GM23338 (cell line): ENCODE measurements at regions not wholly inside any gene's neighbourhood (a gene's known extent, or its start where the extent isn't known, plus 50 kb on each side); places are given as distances from the start of the nearest gene placed in this dataset.
A peak's percentile ranks its signal among the peaks of the same experiment; 100 is the strongest.

Source experiments
- ATAC-seq: fragments of 200-7000 bp; cut with Tn5 transposase; 3 replicates; pipeline ENCODE4 v1.9.1; 2020
- DNase-seq: peaks from one replicate; pipeline ENCODE4 v3.0.0-alpha.2; 2015; ENCODE audit warnings: low spot score
- H2AFZ ChIP-seq: fragments of 200-600 bp; sonication (generic); 2 replicates; pipeline ENCODE4 v1.8.0; 2016; ENCODE audit warnings: antibody characterized with exemption, mild to moderate bottlenecking, moderate library complexity
- H3F3A ChIP-seq: fragments of 200-600 bp; sonication (generic); replicated peaks from 2 replicates; pipeline ENCODE4 v1.8.0; 2017; ENCODE audit warnings: antibody characterized with exemption, mixed run types, low read depth
- H3K27ac ChIP-seq: fragments of 200-600 bp; sonication (generic); 2 replicates; pipeline ENCODE4 v1.6.1; 2016; ENCODE audit warnings: low read depth
- H3K27me3 ChIP-seq: fragments of 200-600 bp; sonication (generic); 2 replicates; pipeline ENCODE4 v1.8.0; 2016; ENCODE audit warnings: mild to moderate bottlenecking, mixed run types, moderate library complexity; ENCODE audit not compliant: insufficient read depth
- H3K36me3 ChIP-seq: fragments of 200-600 bp; sonication (generic); 2 replicates; pipeline ENCODE4 v1.8.0; 2016; ENCODE audit warnings: mild to moderate bottlenecking; ENCODE audit not compliant: insufficient read depth
- H3K4me1 ChIP-seq: fragments of 200-600 bp; sonication (generic); 2 replicates; pipeline ENCODE4 v1.8.0; 2016; ENCODE audit warnings: mild to moderate bottlenecking, moderate library complexity; ENCODE audit not compliant: insufficient read depth
- H3K4me2 ChIP-seq: fragments of 200-600 bp; sonication (generic); 2 replicates; pipeline ENCODE4 v1.7.1; 2017; ENCODE audit warnings: mixed run types
- H3K4me3 ChIP-seq: fragments of 200-600 bp; sonication (generic); 2 replicates; pipeline ENCODE4 v1.6.1; 2016; ENCODE audit warnings: mixed run types
- H3K79me2 ChIP-seq: fragments of 200-600 bp; sonication (generic); replicated peaks from 2 replicates; pipeline ENCODE4 v1.8.0; 2017; ENCODE audit warnings: mild to moderate bottlenecking; ENCODE audit not compliant: insufficient read depth
- H3K9me2 ChIP-seq: fragments of 200-600 bp; sonication (generic); 2 replicates; pipeline ENCODE4 v1.8.0; 2017; ENCODE audit not compliant: insufficient read depth
- H4K20me1 ChIP-seq: fragments of 200-600 bp; sonication (generic); replicated peaks from 2 replicates; pipeline ENCODE4 v1.8.0; 2017; ENCODE audit warnings: mild to moderate bottlenecking; ENCODE audit not compliant: insufficient read depth
- H3K27ac Mint-ChIP-seq: 2 replicates; pipeline ENCODE4 v1.8.0; 2020; ENCODE audit warnings: inconsistent platforms, mild to moderate bottlenecking, moderate library complexity, mixed read lengths
- H3K27me3 Mint-ChIP-seq: 3 replicates; pipeline ENCODE4 v1.8.0; 2022; ENCODE audit warnings: low read depth, mild to moderate bottlenecking, moderate library complexity, mixed read lengths, inconsistent platforms; ENCODE audit not compliant: insufficient read depth, poor library complexity
- H3K36me3 Mint-ChIP-seq: 3 replicates; pipeline ENCODE4 v1.8.0; 2021; ENCODE audit warnings: low read depth, mild to moderate bottlenecking, inconsistent platforms, moderate library complexity, mixed read lengths
- H3K4me1 Mint-ChIP-seq: 3 replicates; pipeline ENCODE4 v1.8.0; 2020; ENCODE audit warnings: mild to moderate bottlenecking, inconsistent platforms, mixed read lengths
- H3K4me3 Mint-ChIP-seq: 3 replicates; pipeline ENCODE4 v1.8.0; 2021; ENCODE audit warnings: moderate library complexity, mild to moderate bottlenecking, inconsistent platforms, mixed read lengths
- H3K9me3 Mint-ChIP-seq: 3 replicates; pipeline ENCODE4 v1.8.0; 2020; ENCODE audit warnings: moderate library complexity, mild to moderate bottlenecking, inconsistent platforms, mixed read lengths
- EZH2phosphoT487 ChIP-seq: fragments of 200-600 bp; sonication (generic); IDR thresholded peaks from one replicate; pipeline ENCODE4 v1.8.1; 2018; ENCODE audit warnings: antibody characterized with exemption; ENCODE audit not compliant: unreplicated experiment
- JUNB ChIP-seq: IDR thresholded peaks from one replicate; pipeline ENCODE4 v1.6.1; 2016; ENCODE audit warnings: antibody characterized with exemption; ENCODE audit not compliant: unreplicated experiment
- STAT1 ChIP-seq: IDR thresholded peaks from one replicate; pipeline ENCODE4 v1.6.1; 2016; ENCODE audit warnings: antibody characterized with exemption; ENCODE audit not compliant: unreplicated experiment
- TF ChIP-seq, protein P1 (sequence below), 2 experiments: fragments of 200-600 bp in 1 of 2; sonication (generic) in 1 of 2; conservative IDR thresholded peaks; 2 replicates each; pipeline versions ENCODE4 v1.5.1 to v1.6.1; 2016 to 2017; ENCODE audit warnings: antibody characterized with exemption in 2 of 2, low read depth in 2 of 2, mild to moderate bottlenecking in 2 of 2, moderate library complexity in 1 of 2
- TF ChIP-seq, protein P2 (sequence below): fragments of 250-450 bp; sonication (Bioruptor Pico); IDR thresholded peaks from 2 replicates; pipeline ENCODE4 v1.5.0; 2020; ENCODE audit warnings: mild to moderate bottlenecking, moderate library complexity

- Mint-ChIP-seq H3K4me3 (no peak overlapping the region), H3K4me1 (no peaks in the 10 kb centered on the region), H3K27ac (no peak overlapping the region), H3K27me3 (peaks cover 1% of the 10 kb centered on the region), H3K9me3 (no peaks in the 10 kb centered on the region), H3K36me3 (no peaks in the 10 kb centered on the region)
- no peaks in the 10 kb centered on the region for H3K27me3 ChIP-seq
- H3K4me2 ChIP-seq = no peak overlapping the region
- ATAC-seq (no peak), DNase-seq (no peak)
- TF ChIP-seq, protein P1, sequence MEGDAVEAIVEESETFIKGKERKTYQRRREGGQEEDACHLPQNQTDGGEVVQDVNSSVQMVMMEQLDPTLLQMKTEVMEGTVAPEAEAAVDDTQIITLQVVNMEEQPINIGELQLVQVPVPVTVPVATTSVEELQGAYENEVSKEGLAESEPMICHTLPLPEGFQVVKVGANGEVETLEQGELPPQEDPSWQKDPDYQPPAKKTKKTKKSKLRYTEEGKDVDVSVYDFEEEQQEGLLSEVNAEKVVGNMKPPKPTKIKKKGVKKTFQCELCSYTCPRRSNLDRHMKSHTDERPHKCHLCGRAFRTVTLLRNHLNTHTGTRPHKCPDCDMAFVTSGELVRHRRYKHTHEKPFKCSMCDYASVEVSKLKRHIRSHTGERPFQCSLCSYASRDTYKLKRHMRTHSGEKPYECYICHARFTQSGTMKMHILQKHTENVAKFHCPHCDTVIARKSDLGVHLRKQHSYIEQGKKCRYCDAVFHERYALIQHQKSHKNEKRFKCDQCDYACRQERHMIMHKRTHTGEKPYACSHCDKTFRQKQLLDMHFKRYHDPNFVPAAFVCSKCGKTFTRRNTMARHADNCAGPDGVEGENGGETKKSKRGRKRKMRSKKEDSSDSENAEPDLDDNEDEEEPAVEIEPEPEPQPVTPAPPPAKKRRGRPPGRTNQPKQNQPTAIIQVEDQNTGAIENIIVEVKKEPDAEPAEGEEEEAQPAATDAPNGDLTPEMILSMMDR (conservative IDR thresholded peaks at IDR 0.05; ENCODE audit: low read depth in 2 of 2) = peak; percentile 30 to 61
- no peak for TF ChIP-seq EZH2phosphoT487
- no peaks in the 10 kb centered on the region for H3F3A ChIP-seq
- peaks cover 6% of the 10 kb centered on the region for H3K9me2 ChIP-seq
- H2AFZ ChIP-seq = no peak overlapping the region
- no peaks in the 10 kb centered on the region for H3K79me2 ChIP-seq
- H3K4me3 ChIP-seq = no peak overlapping the region
- no peaks in the 10 kb centered on the region for H3K4me1 ChIP-seq
- H3K36me3 ChIP-seq = no peaks in the 10 kb centered on the region
- H3K27ac ChIP-seq = no peak overlapping the region
- no peaks in the 10 kb centered on the region for H4K20me1 ChIP-seq
Measured at GRCh38 chr9:82675102-82675501, 387.8 kb downstream of the RASEF start.

DNA sequence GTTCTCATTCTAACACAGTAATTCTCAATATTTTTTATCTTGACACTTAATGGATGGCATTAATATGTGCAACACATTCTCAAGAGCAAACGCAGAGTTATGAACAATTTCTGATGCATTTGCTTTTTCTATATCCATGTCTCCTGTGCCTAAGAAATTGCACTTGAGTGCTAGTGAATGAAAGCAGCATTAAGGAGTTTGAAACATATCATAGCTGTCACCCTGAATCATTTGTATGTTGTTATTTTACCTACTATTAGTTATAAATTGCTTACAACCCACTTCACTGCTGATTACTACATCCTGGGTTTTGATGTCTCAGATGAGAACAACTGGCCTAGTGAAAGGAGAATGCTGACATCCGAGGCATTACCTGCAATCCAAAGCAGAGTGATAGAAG, 387.3 kb downstream of the RASEF start:
- Histone ChIP-seq H3K4me1 (no peaks in the 10 kb centered on the region), H2AFZ (no peak overlapping the region), H3K4me2 (no peak overlapping the region), H3K9me2 (peaks cover 6% of the 10 kb centered on the region), H3K79me2 (no peaks in the 10 kb centered on the region), H3K4me3 (no peak overlapping the region), H3F3A (no peaks in the 10 kb centered on the region), H3K27ac (no peak overlapping the region), H3K27me3 (no peaks in the 10 kb centered on the region), H3K36me3 (no peaks in the 10 kb centered on the region), H4K20me1 (no peaks in the 10 kb centered on the region)
- ATAC-seq = no peak
- Mint-ChIP-seq H3K4me3 (no peak overlapping the region), H3K4me1 (no peaks in the 10 kb centered on the region), H3K27ac (no peak overlapping the region), H3K9me3 (no peaks in the 10 kb centered on the region), H3K27me3 (peaks cover 1% of the 10 kb centered on the region), H3K36me3 (no peaks in the 10 kb centered on the region)
- no peak for DNase-seq
- no peak for TF ChIP-seq EZH2phosphoT487
- TF ChIP-seq, protein P2, sequence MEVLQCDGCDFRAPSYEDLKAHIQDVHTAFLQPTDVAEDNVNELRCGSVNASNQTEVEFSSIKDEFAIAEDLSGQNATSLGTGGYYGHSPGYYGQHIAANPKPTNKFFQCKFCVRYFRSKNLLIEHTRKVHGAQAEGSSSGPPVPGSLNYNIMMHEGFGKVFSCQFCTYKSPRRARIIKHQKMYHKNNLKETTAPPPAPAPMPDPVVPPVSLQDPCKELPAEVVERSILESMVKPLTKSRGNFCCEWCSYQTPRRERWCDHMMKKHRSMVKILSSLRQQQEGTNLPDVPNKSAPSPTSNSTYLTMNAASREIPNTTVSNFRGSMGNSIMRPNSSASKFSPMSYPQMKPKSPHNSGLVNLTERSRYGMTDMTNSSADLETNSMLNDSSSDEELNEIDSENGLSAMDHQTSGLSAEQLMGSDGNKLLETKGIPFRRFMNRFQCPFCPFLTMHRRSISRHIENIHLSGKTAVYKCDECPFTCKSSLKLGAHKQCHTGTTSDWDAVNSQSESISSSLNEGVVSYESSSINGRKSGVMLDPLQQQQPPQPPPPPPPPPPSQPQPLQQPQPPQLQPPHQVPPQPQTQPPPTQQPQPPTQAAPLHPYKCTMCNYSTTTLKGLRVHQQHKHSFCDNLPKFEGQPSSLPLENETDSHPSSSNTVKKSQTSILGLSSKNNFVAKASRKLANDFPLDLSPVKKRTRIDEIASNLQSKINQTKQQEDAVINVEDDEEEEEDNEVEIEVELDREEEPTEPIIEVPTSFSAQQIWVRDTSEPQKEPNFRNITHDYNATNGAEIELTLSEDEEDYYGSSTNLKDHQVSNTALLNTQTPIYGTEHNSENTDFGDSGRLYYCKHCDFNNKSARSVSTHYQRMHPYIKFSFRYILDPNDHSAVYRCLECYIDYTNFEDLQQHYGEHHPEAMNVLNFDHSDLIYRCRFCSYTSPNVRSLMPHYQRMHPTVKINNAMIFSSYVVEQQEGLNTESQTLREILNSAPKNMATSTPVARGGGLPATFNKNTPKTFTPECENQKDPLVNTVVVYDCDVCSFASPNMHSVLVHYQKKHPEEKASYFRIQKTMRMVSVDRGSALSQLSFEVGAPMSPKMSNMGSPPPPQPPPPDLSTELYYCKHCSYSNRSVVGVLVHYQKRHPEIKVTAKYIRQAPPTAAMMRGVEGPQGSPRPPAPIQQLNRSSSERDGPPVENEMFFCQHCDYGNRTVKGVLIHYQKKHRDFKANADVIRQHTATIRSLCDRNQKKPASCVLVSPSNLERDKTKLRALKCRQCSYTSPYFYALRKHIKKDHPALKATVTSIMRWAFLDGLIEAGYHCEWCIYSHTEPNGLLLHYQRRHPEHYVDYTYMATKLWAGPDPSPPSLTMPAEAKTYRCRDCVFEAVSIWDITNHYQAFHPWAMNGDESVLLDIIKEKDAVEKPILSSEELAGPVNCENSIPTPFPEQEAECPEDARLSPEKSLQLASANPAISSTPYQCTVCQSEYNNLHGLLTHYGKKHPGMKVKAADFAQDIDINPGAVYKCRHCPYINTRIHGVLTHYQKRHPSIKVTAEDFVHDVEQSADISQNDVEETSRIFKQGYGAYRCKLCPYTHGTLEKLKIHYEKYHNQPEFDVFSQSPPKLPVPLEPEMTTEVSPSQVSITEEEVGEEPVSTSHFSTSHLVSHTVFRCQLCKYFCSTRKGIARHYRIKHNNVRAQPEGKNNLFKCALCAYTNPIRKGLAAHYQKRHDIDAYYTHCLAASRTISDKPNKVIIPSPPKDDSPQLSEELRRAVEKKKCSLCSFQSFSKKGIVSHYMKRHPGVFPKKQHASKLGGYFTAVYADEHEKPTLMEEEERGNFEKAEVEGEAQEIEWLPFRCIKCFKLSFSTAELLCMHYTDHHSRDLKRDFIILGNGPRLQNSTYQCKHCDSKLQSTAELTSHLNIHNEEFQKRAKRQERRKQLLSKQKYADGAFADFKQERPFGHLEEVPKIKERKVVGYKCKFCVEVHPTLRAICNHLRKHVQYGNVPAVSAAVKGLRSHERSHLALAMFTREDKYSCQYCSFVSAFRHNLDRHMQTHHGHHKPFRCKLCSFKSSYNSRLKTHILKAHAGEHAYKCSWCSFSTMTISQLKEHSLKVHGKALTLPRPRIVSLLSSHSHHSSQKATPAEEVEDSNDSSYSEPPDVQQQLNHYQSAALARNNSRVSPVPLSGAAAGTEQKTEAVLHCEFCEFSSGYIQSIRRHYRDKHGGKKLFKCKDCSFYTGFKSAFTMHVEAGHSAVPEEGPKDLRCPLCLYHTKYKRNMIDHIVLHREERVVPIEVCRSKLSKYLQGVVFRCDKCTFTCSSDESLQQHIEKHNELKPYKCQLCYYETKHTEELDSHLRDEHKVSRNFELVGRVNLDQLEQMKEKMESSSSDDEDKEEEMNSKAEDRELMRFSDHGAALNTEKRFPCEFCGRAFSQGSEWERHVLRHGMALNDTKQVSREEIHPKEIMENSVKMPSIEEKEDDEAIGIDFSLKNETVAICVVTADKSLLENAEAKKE (CRISPR knock-in tag) = no peak
- TF ChIP-seq JUNB = no peak
- TF ChIP-seq STAT1 = no peak
